ENCODE measurements at regions not wholly inside any gene's neighbourhood (a gene's known extent, or its start where the extent isn't known, plus 50 kb on each side); places are given as distances from the start of the nearest gene placed in this dataset.
A peak's percentile ranks its signal among the peaks of the same experiment; 100 is the strongest.

DNA sequence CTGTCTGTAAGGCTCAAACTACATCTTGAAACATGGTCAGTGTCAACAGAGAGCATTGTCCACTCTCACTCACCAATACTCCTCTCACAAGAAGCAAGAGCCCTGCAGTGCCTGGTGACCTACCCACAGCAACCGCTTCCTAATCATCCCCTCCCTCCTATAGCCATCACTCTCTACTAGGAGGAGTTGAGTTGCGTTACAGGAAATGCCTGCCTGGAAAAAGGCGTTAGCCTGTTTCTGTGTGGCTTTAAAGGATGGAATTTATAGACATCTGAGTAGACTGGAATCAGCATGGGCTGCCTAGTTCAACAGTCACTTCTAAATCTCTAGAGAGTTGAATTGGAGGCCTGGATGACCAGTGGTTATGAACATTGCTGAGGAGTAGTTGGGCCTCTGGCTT lies 108.3 kb upstream of the FER start:
- intact Hi-C loops (cut with micrococcal nuclease) = no loop called here
- Mint-ChIP-seq H3K4me3 (ENCODE audit: unreplicated experiment) (no peak overlapping the region), H3K27me3 (ENCODE audit: insufficient read depth, unreplicated experiment) (no peaks in the 10 kb centered on the region), H3K4me1 (ENCODE audit: insufficient read depth, unreplicated experiment) (peaks cover 6% of the 10 kb centered on the region), H3K27ac (ENCODE audit: low read depth, unreplicated experiment) (no peak overlapping the region), H3K9me3 (ENCODE audit: unreplicated experiment) (no peaks in the 10 kb centered on the region), H3K36me3 (ENCODE audit: insufficient read depth, unreplicated experiment) (no peaks in the 10 kb centered on the region)
- TF ChIP-seq, protein P1, sequence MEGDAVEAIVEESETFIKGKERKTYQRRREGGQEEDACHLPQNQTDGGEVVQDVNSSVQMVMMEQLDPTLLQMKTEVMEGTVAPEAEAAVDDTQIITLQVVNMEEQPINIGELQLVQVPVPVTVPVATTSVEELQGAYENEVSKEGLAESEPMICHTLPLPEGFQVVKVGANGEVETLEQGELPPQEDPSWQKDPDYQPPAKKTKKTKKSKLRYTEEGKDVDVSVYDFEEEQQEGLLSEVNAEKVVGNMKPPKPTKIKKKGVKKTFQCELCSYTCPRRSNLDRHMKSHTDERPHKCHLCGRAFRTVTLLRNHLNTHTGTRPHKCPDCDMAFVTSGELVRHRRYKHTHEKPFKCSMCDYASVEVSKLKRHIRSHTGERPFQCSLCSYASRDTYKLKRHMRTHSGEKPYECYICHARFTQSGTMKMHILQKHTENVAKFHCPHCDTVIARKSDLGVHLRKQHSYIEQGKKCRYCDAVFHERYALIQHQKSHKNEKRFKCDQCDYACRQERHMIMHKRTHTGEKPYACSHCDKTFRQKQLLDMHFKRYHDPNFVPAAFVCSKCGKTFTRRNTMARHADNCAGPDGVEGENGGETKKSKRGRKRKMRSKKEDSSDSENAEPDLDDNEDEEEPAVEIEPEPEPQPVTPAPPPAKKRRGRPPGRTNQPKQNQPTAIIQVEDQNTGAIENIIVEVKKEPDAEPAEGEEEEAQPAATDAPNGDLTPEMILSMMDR (IDR thresholded peaks at IDR 0.05; ENCODE audit: unreplicated experiment) = no peak
- no TSS peak for BruUV-seq (replicated peaks)
- DNase-seq (ENCODE audit: unreplicated experiment) = no peak
- ChIA-PET POLR2A (interaction anchor here (1.2 kb wide), 1 partner anchor 88 kb away, joined by 3 read pairs; no protein-coding TSS in a partner anchor), CTCF (interaction anchor here (1.0 kb wide), 1 partner anchor 829 kb away, joined by 3 read pairs; no protein-coding TSS in a partner anchor)

DNA sequence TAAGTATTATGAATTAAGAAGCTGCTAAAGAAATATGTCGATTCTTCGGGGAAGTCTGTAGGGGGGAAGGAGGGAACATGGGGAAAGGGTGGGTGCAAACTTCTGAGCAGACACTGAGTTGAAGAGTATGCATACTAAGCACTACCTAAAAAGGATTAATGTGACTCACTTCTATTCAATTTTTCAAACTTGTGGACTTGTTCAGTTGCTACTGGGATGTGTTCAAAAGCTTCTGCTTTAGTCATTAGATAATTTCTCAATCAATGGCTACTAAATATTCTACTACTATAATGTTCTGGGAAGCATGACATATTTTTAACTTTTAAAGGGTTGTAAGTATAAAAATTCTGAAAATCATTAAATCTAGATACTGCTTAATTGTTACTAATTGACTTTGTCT lies 109.7 kb upstream of the FER start:
- Mint-ChIP-seq H3K9me3 (ENCODE audit: unreplicated experiment) (no peaks in the 10 kb centered on the region), H3K36me3 (ENCODE audit: insufficient read depth, unreplicated experiment) (no peaks in the 10 kb centered on the region), H3K27ac (ENCODE audit: low read depth, unreplicated experiment) (no peak overlapping the region), H3K4me1 (ENCODE audit: insufficient read depth, unreplicated experiment) (peaks cover 6% of the 10 kb centered on the region), H3K4me3 (ENCODE audit: unreplicated experiment) (no peak overlapping the region), H3K27me3 (ENCODE audit: insufficient read depth, unreplicated experiment) (no peaks in the 10 kb centered on the region)
- no peak for DNase-seq (ENCODE audit: unreplicated experiment)
- TF ChIP-seq, protein P1 (IDR thresholded peaks at IDR 0.05; ENCODE audit: unreplicated experiment) = no peak
- ChIA-PET CTCF (interaction anchor here (0.6 to 1.3 kb wide), 4 partner anchors 18 to 1111 kb away, joined by 3 to 5 read pairs (median 4); no protein-coding TSS in a partner anchor), POLR2A (interaction anchor here (0.6 kb wide), 1 partner anchor 346 kb away, joined by 3 read pairs; no protein-coding TSS in a partner anchor)
- BruUV-seq (replicated peaks) = no TSS peak
- intact Hi-C loops (cut with micrococcal nuclease) = no loop called here

DNA sequence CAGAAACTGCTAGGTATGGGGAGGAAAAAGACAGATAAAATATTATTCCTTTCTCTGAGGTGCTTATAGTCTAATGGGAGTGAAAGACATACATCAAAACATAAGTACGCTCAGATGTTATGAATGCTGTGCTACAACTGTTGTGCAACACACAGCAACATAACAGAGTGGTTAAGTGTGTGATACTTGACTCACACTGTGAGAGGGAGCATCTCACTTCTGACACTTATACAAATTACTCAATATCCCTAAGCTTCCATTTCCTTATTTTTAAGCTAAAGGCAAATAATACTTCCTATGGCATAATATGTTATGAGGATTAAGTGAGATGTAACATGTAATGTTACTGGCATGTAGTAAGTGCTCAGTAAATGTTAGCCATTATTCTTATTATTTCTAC lies 110.6 kb upstream of the FER start:
- CTCF ChIA-PET = interaction anchor here (0.7 to 1.3 kb wide), 3 partner anchors 19 to 113 kb away, joined by 3 to 4 read pairs (median 3); no protein-coding TSS in a partner anchor
- no TSS peak for BruUV-seq (replicated peaks)

DNA sequence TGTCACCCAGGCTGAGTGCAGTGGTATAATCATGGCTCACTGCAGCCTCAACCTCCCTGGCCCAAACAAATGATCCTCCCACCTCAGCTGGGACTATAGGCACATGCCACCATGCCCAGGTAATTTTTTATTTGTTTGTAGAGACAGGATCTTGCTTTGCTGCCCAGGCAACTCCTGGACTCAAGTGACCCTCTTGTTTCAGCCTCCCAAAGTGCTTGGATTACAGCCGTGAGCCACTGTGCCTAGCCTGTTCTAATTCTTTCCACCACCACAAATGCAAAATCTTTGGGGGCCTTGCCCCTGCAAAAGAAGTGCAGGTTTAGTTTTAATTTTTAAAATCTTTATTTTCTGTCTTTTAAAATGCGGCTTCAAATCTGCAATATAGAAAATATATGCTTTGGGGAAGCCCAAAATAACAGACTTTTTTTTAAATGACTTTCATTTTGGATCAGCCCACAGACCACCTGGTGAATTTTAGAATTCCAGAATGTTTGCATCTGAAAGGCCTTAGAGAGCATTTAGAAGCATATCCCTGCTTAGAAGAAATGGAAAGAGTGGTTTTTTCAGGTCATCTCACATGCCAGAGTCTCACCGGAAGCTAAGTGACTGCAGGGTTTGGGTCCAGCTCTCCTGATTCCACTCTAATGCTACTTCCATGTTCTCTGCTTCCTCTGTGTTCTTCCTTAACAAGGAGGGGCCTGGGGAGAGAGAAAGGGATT lies 111.4 kb upstream of the FER start:
- Mint-ChIP-seq H3K4me1 (ENCODE audit: insufficient read depth, unreplicated experiment) (no peaks in the 10 kb centered on the region), H3K27ac (ENCODE audit: low read depth, unreplicated experiment) (no peak overlapping the region), H3K36me3 (ENCODE audit: insufficient read depth, unreplicated experiment) (no peaks in the 10 kb centered on the region), H3K4me3 (ENCODE audit: unreplicated experiment) (no peak overlapping the region), H3K9me3 (ENCODE audit: unreplicated experiment) (no peaks in the 10 kb centered on the region), H3K27me3 (ENCODE audit: insufficient read depth, unreplicated experiment) (no peaks in the 10 kb centered on the region)
- intact Hi-C loops (cut with micrococcal nuclease) = no loop called here
- no peak for DNase-seq (ENCODE audit: unreplicated experiment)
- ChIA-PET CTCF (interaction anchor here (0.6 to 0.7 kb wide), 2 partner anchors 91 to 955 kb away, joined by 3 read pairs; no protein-coding TSS in a partner anchor), POLR2A (no interaction called here)
- no TSS peak for BruUV-seq (replicated peaks)
- TF ChIP-seq, protein P1 (IDR thresholded peaks at IDR 0.05; ENCODE audit: unreplicated experiment) = no peak

More for the DNA sequence above, 110.6 kb upstream of the FER start:
- Mint-ChIP-seq H3K9me3 (ENCODE audit: unreplicated experiment) (no peaks in the 10 kb centered on the region), H3K4me3 (ENCODE audit: unreplicated experiment) (no peak overlapping the region), H3K27me3 (ENCODE audit: insufficient read depth, unreplicated experiment) (no peaks in the 10 kb centered on the region), H3K4me1 (ENCODE audit: insufficient read depth, unreplicated experiment) (peaks cover 3% of the 10 kb centered on the region), H3K27ac (ENCODE audit: low read depth, unreplicated experiment) (no peak overlapping the region), H3K36me3 (ENCODE audit: insufficient read depth, unreplicated experiment) (no peaks in the 10 kb centered on the region)
- TF ChIP-seq, protein P1 (IDR thresholded peaks at IDR 0.05; ENCODE audit: unreplicated experiment) = no peak
- intact Hi-C loops (cut with micrococcal nuclease) = no loop called here
- POLR2A ChIA-PET = no interaction called here
- DNase-seq (ENCODE audit: unreplicated experiment) = peak; percentile 68
